GM23338 (cell line): ENCODE measurements at regions not wholly inside any gene's neighbourhood (a gene's known extent, or its start where the extent isn't known, plus 50 kb on each side); places are given as distances from the start of the nearest gene placed in this dataset.

Experiments used
- ATAC-seq: fragments of 200-7000 bp; cut with Tn5 transposase; 3 replicates; pipeline ENCODE4 v1.9.1; 2020
- DNase-seq: peaks from one replicate; pipeline ENCODE4 v3.0.0-alpha.2; 2015; ENCODE audit warnings: low spot score
- H2AFZ ChIP-seq: fragments of 200-600 bp; sonication (generic); 2 replicates; pipeline ENCODE4 v1.8.0; 2016; ENCODE audit warnings: antibody characterized with exemption, mild to moderate bottlenecking, moderate library complexity
- H3F3A ChIP-seq: fragments of 200-600 bp; sonication (generic); replicated peaks from 2 replicates; pipeline ENCODE4 v1.8.0; 2017; ENCODE audit warnings: antibody characterized with exemption, mixed run types, low read depth
- H3K27ac ChIP-seq: fragments of 200-600 bp; sonication (generic); 2 replicates; pipeline ENCODE4 v1.6.1; 2016; ENCODE audit warnings: low read depth
- H3K27me3 ChIP-seq: fragments of 200-600 bp; sonication (generic); 2 replicates; pipeline ENCODE4 v1.8.0; 2016; ENCODE audit warnings: mild to moderate bottlenecking, mixed run types, moderate library complexity; ENCODE audit not compliant: insufficient read depth
- H3K36me3 ChIP-seq: fragments of 200-600 bp; sonication (generic); 2 replicates; pipeline ENCODE4 v1.8.0; 2016; ENCODE audit warnings: mild to moderate bottlenecking; ENCODE audit not compliant: insufficient read depth
- H3K4me1 ChIP-seq: fragments of 200-600 bp; sonication (generic); 2 replicates; pipeline ENCODE4 v1.8.0; 2016; ENCODE audit warnings: mild to moderate bottlenecking, moderate library complexity; ENCODE audit not compliant: insufficient read depth
- H3K4me2 ChIP-seq: fragments of 200-600 bp; sonication (generic); 2 replicates; pipeline ENCODE4 v1.7.1; 2017; ENCODE audit warnings: mixed run types
- H3K4me3 ChIP-seq: fragments of 200-600 bp; sonication (generic); 2 replicates; pipeline ENCODE4 v1.6.1; 2016; ENCODE audit warnings: mixed run types
- H3K79me2 ChIP-seq: fragments of 200-600 bp; sonication (generic); replicated peaks from 2 replicates; pipeline ENCODE4 v1.8.0; 2017; ENCODE audit warnings: mild to moderate bottlenecking; ENCODE audit not compliant: insufficient read depth
- H3K9me2 ChIP-seq: fragments of 200-600 bp; sonication (generic); 2 replicates; pipeline ENCODE4 v1.8.0; 2017; ENCODE audit not compliant: insufficient read depth
- H4K20me1 ChIP-seq: fragments of 200-600 bp; sonication (generic); replicated peaks from 2 replicates; pipeline ENCODE4 v1.8.0; 2017; ENCODE audit warnings: mild to moderate bottlenecking; ENCODE audit not compliant: insufficient read depth
- H3K27ac Mint-ChIP-seq: 2 replicates; pipeline ENCODE4 v1.8.0; 2020; ENCODE audit warnings: inconsistent platforms, mild to moderate bottlenecking, moderate library complexity, mixed read lengths
- H3K27me3 Mint-ChIP-seq: 3 replicates; pipeline ENCODE4 v1.8.0; 2022; ENCODE audit warnings: low read depth, mild to moderate bottlenecking, moderate library complexity, mixed read lengths, inconsistent platforms; ENCODE audit not compliant: insufficient read depth, poor library complexity
- H3K36me3 Mint-ChIP-seq: 3 replicates; pipeline ENCODE4 v1.8.0; 2021; ENCODE audit warnings: low read depth, mild to moderate bottlenecking, inconsistent platforms, moderate library complexity, mixed read lengths
- H3K4me1 Mint-ChIP-seq: 3 replicates; pipeline ENCODE4 v1.8.0; 2020; ENCODE audit warnings: mild to moderate bottlenecking, inconsistent platforms, mixed read lengths
- H3K4me3 Mint-ChIP-seq: 3 replicates; pipeline ENCODE4 v1.8.0; 2021; ENCODE audit warnings: moderate library complexity, mild to moderate bottlenecking, inconsistent platforms, mixed read lengths
- H3K9me3 Mint-ChIP-seq: 3 replicates; pipeline ENCODE4 v1.8.0; 2020; ENCODE audit warnings: moderate library complexity, mild to moderate bottlenecking, inconsistent platforms, mixed read lengths
- CREB1 ChIP-seq: fragments of 250-450 bp; sonication (Bioruptor Pico); IDR thresholded peaks from 2 replicates; pipeline ENCODE4 v1.5.0; 2020; ENCODE audit warnings: low read depth, mild to moderate bottlenecking, moderate library complexity
- CTCF ChIP-seq, 2 experiments: fragments of 200-600 bp in 1 of 2; sonication (generic) in 1 of 2; conservative IDR thresholded peaks; 2 replicates each; pipeline versions ENCODE4 v1.5.1 to v1.6.1; 2016 to 2017; ENCODE audit warnings: antibody characterized with exemption in 2 of 2, low read depth in 2 of 2, mild to moderate bottlenecking in 2 of 2, moderate library complexity in 1 of 2
- ETS1 ChIP-seq: IDR thresholded peaks from 2 replicates; pipeline ENCODE4 v1.6.1; 2016; ENCODE audit warnings: antibody characterized with exemption
- EZH2 ChIP-seq: fragments of 200-600 bp; sonication (generic); IDR thresholded peaks from one replicate; pipeline ENCODE4 v1.8.0; 2017; ENCODE audit warnings: antibody characterized with exemption, mild to moderate bottlenecking, low read depth; ENCODE audit not compliant: unreplicated experiment
- EZH2phosphoT487 ChIP-seq: fragments of 200-600 bp; sonication (generic); IDR thresholded peaks from one replicate; pipeline ENCODE4 v1.8.1; 2018; ENCODE audit warnings: antibody characterized with exemption; ENCODE audit not compliant: unreplicated experiment
- JUNB ChIP-seq: IDR thresholded peaks from one replicate; pipeline ENCODE4 v1.6.1; 2016; ENCODE audit warnings: antibody characterized with exemption; ENCODE audit not compliant: unreplicated experiment
- NANOG ChIP-seq: IDR thresholded peaks from 2 replicates; pipeline ENCODE4 v1.6.1; 2016; ENCODE audit warnings: antibody characterized with exemption, borderline replicate concordance
- POLR2AphosphoS5 ChIP-seq: IDR thresholded peaks from 2 replicates; pipeline ENCODE4 v1.6.1; 2016; ENCODE audit warnings: antibody characterized with exemption, low read depth
- REST ChIP-seq: IDR thresholded peaks from one replicate; pipeline ENCODE4 v1.6.1; 2018; ENCODE audit warnings: antibody characterized with exemption; ENCODE audit not compliant: unreplicated experiment
- STAT1 ChIP-seq: IDR thresholded peaks from one replicate; pipeline ENCODE4 v1.6.1; 2016; ENCODE audit warnings: antibody characterized with exemption; ENCODE audit not compliant: unreplicated experiment
- ZNF114 ChIP-seq: fragments of 250-450 bp; sonication (Bioruptor Pico); IDR thresholded peaks from 2 replicates; pipeline ENCODE4 v1.5.0; 2020; ENCODE audit warnings: mild to moderate bottlenecking, moderate library complexity
- ZNF331 ChIP-seq: fragments of 250-450 bp; sonication (Bioruptor Pico); IDR thresholded peaks from 2 replicates; pipeline ENCODE4 v1.5.0; 2020; ENCODE audit warnings: low read depth, mild to moderate bottlenecking, moderate library complexity
- ZNF462 ChIP-seq: fragments of 250-450 bp; sonication (Bioruptor Pico); IDR thresholded peaks from 2 replicates; pipeline ENCODE4 v1.5.0; 2020; ENCODE audit warnings: mild to moderate bottlenecking, moderate library complexity

- no peaks in the 10 kb centered on the region for H3K9me2 ChIP-seq
- Mint-ChIP-seq H3K4me1 (no peaks in the 10 kb centered on the region), H3K36me3 (no peaks in the 10 kb centered on the region), H3K27ac (no peak overlapping the region), H3K27me3 (no peaks in the 10 kb centered on the region), H3K9me3 (no peaks in the 10 kb centered on the region), H3K4me3 (no peak overlapping the region)
- no peaks in the 10 kb centered on the region for H3K79me2 ChIP-seq
- peak overlapping the region; percentile 48; the same call in 1 of the 2 replicates for H2AFZ ChIP-seq
- DNase-seq (no peak), ATAC-seq (no peak)
- H3K27me3 ChIP-seq, result no peaks in the 10 kb centered on the region
- no peak overlapping the region for H3K27ac ChIP-seq
- H3K4me3 ChIP-seq, result no peak overlapping the region
- H3K4me2 ChIP-seq, result no peak overlapping the region
- H3K36me3 ChIP-seq, result no peaks in the 10 kb centered on the region
- TF ChIP-seq CREB1, result no peak
- no peak for TF ChIP-seq EZH2phosphoT487
- no peak for TF ChIP-seq CTCF (conservative IDR thresholded peaks at IDR 0.05; ENCODE audit: low read depth in 2 of 2)
- TF ChIP-seq REST, result no peak
- no peak for TF ChIP-seq ZNF331 (CRISPR knock-in tag)
- no peak for TF ChIP-seq POLR2AphosphoS5
- TF ChIP-seq JUNB, result no peak
- TF ChIP-seq ZNF462 (CRISPR knock-in tag), result no peak
- no peak for TF ChIP-seq EZH2
- TF ChIP-seq ETS1, result no peak
- TF ChIP-seq ZNF114, result no peak
- no peak for TF ChIP-seq STAT1
- TF ChIP-seq NANOG, result no peak
- H3K4me1 ChIP-seq, result no peaks in the 10 kb centered on the region
- H3F3A ChIP-seq, result no peaks in the 10 kb centered on the region
- H4K20me1 ChIP-seq, result no peaks in the 10 kb centered on the region
Observed at GRCh38 chr6:121660277-121660676, 224.8 kb downstream of the GJA1 start.
